ENCODE measurements at regions not wholly inside any gene's neighbourhood (a gene's known extent, or its start where the extent isn't known, plus 50 kb on each side); places are given as distances from the start of the nearest gene placed in this dataset.
A peak's percentile ranks its signal among the peaks of the same experiment; 100 is the strongest.

DNA sequence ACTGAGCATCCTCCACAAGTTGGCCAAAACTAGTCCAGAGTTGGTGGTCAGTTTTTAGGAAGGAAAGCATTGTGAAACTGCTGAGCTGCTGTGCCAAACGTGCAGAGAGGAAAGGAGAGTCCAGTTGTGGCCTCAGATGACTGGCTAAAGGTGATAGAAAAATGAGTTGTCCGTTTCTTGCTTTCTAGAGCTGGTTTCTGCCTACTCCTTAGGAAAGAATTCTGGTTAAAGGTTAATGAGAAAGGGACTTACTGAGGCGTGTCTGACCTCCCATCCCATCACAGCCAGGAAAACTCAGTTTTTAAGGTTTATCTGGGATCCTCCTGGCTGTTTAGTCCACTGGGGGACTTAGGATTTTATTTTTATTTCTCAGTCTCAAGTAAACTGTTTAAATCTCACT, 1186.3 kb downstream of the UQCRFS1 start:
- DNase-seq = no peak

GRCh38 chr19:28024920-28025319, 1188.0 kb downstream of the UQCRFS1 start:
- DNase-seq = no peak

DNA sequence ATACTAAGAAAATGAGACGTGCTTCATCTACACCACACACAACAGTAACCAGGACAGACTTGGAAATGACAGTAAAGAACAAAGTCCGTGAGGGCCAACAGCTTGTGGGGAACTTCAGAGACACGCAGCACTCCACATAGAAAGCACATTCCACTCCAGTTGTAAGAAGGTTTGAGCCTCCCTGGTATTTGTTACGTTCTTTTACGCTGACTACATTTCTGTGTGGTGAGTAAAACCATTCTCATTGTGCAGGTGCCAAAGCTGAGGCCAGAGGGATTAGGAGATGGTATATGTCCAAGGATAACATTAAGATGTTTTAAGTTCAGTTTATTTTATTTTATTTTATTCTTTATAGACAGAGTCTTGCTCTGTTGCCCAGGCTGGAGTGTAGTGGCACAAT, 1189.9 kb downstream of the UQCRFS1 start:
- no peak for DNase-seq

- DNase-seq = no peak
Observed at GRCh38 chr19:28022506-28022905, 1190.4 kb downstream of the UQCRFS1 start.

DNA sequence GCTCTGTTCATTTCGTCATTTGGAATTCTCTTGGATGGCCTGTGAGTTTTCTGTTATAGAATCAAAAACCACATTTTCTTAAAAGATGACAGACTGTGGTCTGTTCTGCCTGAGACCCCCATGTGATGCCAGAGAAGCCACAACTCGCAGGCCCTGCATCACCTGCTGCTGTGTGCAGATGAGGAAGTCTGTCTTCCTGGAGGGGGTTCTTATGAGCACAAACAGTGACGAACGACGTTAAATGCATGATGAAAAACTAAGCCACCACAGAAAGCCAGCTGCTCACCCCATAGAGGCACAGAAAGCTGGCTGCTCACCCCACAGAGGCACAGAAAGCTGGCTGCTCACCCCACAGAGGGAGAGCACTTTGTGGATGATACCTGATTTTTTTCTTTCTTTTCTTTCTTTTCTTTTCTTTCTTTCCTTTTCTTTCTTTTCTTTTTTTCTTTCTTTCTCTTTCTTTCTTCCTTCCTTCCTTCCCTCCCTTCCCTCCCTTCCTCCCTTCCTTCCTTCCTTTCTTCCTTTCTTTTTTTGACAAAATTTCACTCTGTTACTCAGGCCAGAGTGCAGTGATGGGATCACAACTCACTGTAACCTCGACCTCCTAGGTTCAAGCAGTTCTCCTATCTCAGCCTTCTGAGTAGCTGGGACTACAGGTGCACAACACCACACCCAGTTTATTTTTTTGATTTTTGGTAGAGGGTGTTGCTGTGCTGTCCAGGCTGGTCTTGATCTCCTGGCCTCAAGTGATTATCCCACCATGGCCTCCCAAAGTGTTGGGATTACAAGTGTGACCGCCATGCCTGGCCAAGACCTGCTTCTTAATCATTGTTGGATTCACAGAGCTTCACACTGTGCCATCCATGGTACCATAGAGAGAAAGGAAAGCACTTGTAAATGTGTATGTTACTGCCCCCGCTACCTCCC, 1191.4 kb downstream of the UQCRFS1 start:
- DNase-seq = no peak

DNA sequence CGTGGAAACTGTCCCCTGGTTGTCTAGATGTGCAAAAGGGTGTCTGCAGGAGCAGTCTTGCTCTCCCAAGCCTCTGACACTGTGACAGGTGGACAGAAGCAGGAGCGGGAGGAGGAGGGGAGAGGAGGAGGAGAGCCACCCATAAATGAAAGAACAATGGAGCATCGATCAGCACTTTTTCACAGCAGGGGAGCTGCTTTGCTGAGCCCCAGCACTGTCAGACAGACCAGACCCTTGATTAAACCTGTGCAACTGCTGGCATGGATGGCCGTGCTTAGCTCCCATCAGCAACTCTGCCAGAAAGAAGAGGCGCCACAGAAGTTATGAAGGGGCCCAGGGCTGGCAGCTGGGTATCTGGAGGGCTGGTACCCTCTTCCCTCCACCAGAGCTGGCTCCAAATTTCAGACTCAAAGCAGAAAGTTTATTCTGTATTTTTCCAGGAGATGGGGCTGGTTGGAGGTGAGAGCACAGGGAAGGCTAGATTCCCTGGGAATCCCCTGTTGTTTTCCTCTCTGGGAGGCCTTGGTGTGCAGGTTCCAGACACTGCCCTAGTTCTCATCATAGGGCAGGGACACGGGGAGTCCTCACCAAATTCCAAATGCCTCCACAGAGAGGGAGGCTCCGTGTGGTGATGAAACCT, 1192.2 kb downstream of the UQCRFS1 start:
- DNase-seq = no peak

- DNase-seq = no peak
Observed at GRCh38 chr19:28019901-28020300, 1193.0 kb downstream of the UQCRFS1 start.

- DNase-seq = no peak
Observed at GRCh38 chr19:28019371-28019770, 1193.6 kb downstream of the UQCRFS1 start.

GRCh38 chr19:28018499-28018898, 1194.5 kb downstream of the UQCRFS1 start:
- DNase-seq = no peak

- no peak for DNase-seq
Observed at GRCh38 chr19:28014615-28015405, 1198.1 kb downstream of the UQCRFS1 start.

- no peak for DNase-seq
Observed at GRCh38 chr19:28012361-28012760, 1200.6 kb downstream of the UQCRFS1 start.

DNA sequence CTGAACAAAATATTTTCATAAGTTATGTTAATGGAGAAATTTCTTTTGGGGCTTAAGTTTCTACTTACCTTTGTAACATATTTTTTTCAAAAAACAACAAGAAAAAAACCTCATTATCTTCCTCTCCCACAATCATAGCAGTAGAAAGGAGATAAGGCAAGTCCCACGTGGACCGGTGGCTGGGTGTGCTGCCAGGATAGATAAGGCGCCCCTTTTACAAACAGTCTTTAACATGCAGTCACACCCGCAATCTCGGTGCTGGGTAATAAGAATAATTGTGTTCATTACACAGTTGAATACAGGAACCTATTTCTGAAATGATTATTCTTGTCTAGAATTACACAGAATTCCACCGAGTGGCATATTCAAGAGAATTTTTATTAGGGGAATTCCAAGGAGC, 1202.3 kb downstream of the UQCRFS1 start:
- no peak for DNase-seq

- no peak for DNase-seq
Observed at GRCh38 chr19:28009696-28010095, 1203.3 kb downstream of the UQCRFS1 start.

DNA sequence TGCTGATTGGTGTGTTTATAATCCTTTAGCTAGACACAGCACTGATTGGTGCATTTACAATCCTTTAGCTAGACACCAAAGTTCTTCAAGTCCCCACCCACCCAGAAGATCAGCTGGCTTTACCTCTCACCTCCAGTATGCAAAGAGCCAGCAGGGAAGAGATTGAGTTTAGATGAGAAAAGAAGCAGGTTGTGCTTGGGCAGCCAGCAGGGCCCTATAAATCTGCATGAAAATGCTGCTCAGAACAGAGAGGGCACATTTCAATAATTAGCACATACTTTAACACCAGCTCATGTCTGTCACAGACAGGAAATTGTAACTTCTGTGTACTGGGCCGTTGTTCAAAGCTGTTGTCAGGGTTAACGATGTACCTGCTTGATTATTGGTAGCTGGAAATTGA, 1204.3 kb downstream of the UQCRFS1 start:
- no peak for DNase-seq

DNA sequence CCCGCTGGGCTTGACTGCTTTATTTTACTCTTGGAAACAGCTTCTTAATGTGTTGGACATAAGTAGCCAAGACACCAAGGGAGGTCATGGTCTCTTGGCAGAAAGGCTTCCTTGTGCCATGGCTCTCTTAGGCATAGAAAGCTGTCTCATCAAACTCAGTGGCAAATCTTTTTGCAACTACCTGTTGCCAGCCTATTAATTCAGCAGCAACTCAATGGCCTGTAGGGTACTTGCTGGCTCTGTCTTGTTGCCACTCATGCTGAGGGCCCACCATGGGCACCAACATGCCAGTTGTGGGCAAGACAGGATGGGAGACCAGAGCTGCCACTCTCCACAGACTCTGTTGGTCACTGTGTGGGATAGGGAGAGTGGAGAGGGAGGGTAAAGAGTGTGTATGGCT, 1209.4 kb downstream of the UQCRFS1 start:
- DNase-seq = no peak

GRCh38 chr19:27997069-27997468, 1215.9 kb downstream of the UQCRFS1 start:
- DNase-seq = no peak

DNA sequence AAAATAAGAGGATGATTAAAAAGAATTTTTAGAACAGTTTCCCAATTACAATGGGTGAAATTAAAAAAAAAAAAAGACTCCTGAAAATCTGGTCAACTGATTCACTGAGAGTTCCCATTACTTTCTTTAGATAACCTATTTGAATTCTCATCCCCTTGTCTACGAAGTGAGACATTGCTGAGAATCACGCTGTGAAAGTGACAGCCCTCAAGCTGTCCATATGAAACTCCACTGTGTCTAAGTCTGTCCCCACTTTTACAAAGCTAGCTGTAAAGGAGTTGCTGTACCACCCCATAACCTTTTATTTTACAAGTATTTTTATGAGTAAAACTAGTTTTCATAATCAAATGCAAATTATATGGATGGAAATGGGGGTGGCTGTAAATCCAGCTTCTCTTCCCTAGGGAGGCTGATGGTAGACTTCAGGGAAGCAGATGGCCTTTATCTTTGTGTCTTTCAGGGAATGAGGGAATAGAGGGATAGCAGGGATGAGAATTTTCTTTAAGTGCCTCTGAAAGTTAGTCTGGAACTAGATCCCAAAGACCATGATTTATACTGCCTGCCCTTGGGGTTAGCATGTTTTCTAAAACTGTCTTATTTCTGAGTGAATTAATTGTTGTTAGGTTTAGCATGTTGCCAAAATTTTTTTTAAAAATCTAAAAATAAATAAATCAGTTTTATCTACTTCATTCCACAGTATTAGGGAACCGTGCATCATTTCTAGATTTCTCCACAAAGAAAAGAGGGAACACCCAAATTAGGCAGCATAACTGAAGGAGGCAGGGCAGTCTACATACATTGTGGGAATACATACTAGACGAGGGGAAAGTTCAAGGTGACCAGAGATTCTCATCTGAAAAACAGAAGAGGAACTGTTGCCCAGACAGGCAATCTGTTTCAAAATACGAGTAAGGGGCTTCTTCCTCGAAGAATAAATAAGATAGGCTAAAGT, 1219.1 kb downstream of the UQCRFS1 start:
- no peak for DNase-seq

DNA sequence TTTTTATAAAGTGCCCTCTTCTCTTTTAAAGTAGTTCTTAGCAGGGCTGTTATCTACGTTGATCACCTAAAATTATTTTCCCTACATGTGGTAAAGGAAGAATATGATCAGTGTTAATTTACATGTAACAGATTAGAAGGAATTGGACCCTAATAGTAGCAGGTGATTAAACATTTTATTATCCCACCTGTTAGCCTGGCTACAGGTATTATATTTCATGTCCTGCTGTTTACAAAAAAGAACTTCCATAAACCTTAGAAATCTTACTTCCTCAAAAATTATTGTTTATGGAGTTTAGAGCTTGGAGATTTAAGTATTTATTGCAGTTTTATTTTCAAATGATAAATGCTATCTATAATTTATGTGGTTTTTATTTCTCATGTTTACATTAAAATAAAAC, 1226.7 kb downstream of the UQCRFS1 start:
- DNase-seq = no peak

- no peak for DNase-seq
Observed at GRCh38 chr19:27975419-27976005, 1237.4 kb downstream of the UQCRFS1 start.

DNA sequence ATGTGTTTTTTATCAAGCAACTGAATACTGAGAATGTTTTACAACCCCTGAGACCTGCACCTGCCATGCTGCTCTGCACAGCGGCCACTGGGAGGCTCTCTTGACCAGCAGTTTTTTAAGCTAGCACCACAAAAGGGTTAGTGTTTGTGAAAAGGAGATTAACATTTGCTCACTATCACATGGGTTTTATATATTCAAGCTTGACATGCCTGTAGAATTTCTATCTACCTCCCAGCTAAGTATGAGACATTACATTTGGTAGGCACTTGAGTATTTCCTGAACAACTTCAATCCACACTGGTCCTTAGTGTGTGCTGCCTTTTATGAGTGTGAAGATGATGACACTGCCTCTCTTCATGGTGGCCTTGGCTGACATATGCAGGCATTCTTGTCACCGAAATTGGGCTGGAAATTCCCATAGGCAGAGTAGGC, 1238.9 kb downstream of the UQCRFS1 start:
- peak; percentile 23 for DNase-seq

DNA sequence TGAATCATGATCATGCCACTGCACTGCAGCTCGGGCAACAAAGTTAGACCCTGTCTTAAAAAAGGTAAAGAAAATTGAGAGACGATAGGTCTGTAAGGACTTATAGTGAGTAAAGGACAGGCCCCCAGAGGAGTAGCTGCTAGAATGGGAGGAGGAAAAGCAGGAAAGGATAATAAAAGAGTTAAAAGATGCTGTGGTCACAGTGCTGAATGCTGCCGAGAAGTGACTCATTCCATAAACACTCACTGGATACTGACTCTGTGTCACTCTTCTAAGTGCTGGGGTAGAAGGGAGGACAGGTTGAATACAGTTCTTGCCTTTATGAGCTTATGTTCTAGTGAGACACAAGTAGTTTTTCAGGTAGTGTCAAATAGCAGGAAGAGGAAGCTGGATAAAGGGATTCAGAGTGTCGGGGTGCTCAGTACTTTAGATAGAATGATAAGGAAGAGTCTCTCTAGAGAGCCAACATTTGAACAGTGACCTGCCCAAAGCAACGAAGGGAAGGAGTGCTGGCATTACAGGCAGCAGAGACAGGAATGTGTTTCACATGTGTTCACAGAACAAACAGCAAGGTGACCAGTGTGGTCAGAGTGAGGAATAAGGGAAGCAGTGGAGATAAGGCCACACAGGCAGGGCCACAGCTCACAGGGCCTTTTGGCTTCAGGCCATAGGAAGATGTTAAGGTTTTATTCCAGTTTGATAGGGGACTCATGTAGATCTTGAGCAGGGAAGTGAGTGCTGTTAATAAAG, 1240.5 kb downstream of the UQCRFS1 start:
- no peak for DNase-seq
